ENCODE measurements at regions not wholly inside any gene's neighbourhood (a gene's known extent, or its start where the extent isn't known, plus 50 kb on each side); places are given as distances from the start of the nearest gene placed in this dataset.

DNA sequence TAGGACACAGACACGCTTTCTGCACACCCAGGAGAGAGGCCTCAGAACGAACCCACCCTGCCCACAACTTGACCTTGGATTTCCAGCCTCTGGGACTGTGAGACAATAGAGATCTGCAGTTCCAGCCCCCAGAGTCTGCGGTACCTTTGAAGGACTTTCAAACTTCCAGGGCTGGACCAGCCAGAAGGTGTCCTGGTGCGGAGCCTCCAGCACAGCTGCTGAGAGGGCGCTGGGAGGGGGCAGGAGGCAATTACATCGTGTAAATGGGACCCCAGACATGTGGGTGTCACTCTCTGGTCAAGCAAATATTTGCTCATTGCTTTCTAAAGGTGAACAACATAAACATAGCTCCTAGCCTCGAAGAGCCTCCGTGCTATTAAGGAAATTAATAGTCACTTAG, 58.7 kb upstream of the ACTRT2 start:
- H3K27me3 ChIP-seq (ENCODE audit: control insufficient read depth, insufficient read depth, low read length) = no peaks in the 10 kb centered on the region
- H3K36me3 ChIP-seq (ENCODE audit: control insufficient read depth, insufficient read depth, low read length) = no peaks in the 10 kb centered on the region
- DNase-seq (ENCODE audit: low read depth) = no peak
- no peak overlapping the region for H3K4me3 ChIP-seq (ENCODE audit: low read depth, low read length)
- no peak for TF ChIP-seq CTCF (IDR thresholded peaks at IDR 0.05; ENCODE audit: insufficient read depth, low read length, poor library complexity, severe bottlenecking)

DNA sequence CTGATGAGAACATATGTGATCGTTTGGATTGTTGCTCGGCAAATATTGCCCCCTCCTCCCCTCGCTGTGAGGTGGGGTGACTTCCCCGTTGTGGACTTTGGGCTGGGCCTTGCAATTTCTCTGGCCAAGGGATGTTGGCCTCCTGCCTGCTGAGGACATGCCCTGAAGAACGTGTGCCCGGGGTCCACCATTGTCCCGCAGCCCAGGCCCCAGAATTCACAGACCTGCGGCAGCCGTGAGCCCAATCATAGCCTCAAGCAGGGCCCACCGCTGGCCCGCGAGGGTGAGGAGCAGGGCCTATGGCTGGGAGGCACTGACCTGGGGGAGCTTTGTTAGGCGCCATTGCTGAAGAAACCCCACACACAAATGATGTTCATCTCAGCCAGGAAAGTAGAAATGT, 58.3 kb upstream of the ACTRT2 start:
- no peak for TF ChIP-seq CTCF (IDR thresholded peaks at IDR 0.05; ENCODE audit: insufficient read depth, low read length, poor library complexity, severe bottlenecking)
- Histone ChIP-seq H3K36me3 (ENCODE audit: control insufficient read depth, insufficient read depth, low read length) (no peaks in the 10 kb centered on the region), H3K4me3 (ENCODE audit: low read depth, low read length) (no peak overlapping the region), H3K27me3 (ENCODE audit: control insufficient read depth, insufficient read depth, low read length) (no peaks in the 10 kb centered on the region)
- DNase-seq (ENCODE audit: low read depth) = no peak

DNA sequence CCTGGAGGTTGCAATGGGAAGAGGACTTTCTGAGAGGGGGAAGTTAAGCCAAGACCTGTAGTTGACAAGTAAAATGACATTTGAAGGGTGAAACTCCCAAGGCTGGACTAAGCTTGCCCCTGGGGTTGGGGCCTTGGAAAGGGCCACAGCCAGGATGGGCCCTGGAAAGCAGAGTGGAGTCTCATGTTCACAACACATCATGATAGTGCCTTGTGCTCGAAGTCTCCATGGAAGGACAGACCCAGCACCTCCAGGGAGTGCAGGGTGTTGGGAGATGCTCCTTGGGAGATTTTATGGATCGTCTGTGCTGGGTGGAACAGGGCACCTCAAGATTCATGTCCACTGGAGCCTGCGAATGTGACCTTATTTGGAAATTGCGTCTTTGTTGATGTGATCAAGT, 55.6 kb upstream of the ACTRT2 start:
- TF ChIP-seq CTCF (IDR thresholded peaks at IDR 0.05; ENCODE audit: insufficient read depth, low read length, poor library complexity, severe bottlenecking) = no peak
- H3K36me3 ChIP-seq (ENCODE audit: control insufficient read depth, insufficient read depth, low read length) = no peaks in the 10 kb centered on the region
- no peak for DNase-seq (ENCODE audit: low read depth)
- H3K4me3 ChIP-seq (ENCODE audit: low read depth, low read length) = no peak overlapping the region
- H3K27me3 ChIP-seq (ENCODE audit: control insufficient read depth, insufficient read depth, low read length) = no peaks in the 10 kb centered on the region

DNA sequence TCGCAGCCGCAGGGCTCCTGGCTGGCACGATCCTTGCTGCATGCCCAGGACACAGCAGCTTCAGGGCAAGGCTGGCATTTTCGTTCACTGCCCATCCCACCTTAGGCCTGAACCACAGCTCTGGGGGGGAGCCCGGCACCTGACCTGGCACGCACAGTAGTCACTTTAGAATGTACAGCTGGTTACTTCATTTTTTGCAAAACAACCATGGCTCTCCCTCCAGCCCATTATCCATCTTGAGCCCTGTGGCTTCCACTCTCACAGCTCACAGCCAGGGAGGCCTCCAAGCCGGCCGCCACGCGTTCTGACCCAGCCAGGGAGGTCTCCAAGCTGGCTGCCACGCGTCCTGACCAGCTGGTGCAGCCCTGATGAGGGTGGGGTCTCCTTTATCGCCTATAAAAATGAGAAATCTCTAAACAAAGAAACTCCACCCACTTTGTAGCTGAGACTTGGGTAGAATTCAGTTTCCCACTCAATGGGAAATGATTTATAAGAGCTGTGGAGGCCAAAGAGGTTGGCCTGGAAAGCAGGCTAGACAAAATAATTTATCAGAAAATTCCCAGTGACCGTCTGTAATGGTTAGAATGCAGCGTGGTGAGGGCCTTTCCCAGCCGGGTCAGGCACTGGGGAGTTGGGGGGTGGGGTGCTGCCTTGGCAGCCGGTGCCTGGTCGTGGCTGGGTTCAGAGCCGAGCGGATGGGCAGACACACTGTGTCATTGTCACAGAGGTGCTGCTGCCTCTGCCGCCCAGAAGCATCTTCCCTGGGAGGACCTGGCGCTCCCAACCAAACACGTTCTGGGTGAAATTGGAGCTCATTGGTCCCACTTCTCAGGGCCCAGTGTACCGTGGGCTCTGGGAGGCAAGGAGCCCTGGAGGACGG, 54.6 kb upstream of the ACTRT2 start:
- no peak overlapping the region for H3K4me3 ChIP-seq (ENCODE audit: low read depth, low read length)
- H3K36me3 ChIP-seq (ENCODE audit: control insufficient read depth, insufficient read depth, low read length) = no peaks in the 10 kb centered on the region
- TF ChIP-seq CTCF (IDR thresholded peaks at IDR 0.05; ENCODE audit: insufficient read depth, low read length, poor library complexity, severe bottlenecking) = no peak
- no peak for DNase-seq (ENCODE audit: low read depth)
- no peaks in the 10 kb centered on the region for H3K27me3 ChIP-seq (ENCODE audit: control insufficient read depth, insufficient read depth, low read length)

GRCh38 chr1:2967329-2967725, 53.9 kb upstream of the ACTRT2 start:
- no peak for TF ChIP-seq CTCF (IDR thresholded peaks at IDR 0.05; ENCODE audit: insufficient read depth, low read length, poor library complexity, severe bottlenecking)
- no peaks in the 10 kb centered on the region for H3K27me3 ChIP-seq (ENCODE audit: control insufficient read depth, insufficient read depth, low read length)

DNA sequence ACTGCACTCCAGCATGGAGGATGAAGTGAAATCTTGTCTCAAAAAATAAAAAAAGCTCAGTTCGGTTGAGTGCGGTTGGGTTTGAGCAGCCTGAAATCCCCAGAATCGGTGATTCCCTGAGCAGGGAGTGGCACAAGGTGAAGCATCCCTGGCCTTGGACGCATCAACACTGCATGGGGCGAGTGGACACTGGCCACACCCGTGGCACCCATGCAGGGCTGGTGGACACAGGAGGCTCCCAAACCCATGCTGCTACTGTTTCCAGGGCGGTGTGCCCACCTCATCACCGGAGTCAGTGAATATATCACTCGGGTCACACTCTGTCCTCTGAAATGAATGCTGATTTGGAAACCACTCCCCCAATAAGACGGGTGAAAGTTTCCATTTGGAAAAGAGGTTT, 53.4 kb upstream of the ACTRT2 start:
- H3K4me3 ChIP-seq (ENCODE audit: low read depth, low read length) = no peak overlapping the region
- no peak for TF ChIP-seq CTCF (IDR thresholded peaks at IDR 0.05; ENCODE audit: insufficient read depth, low read length, poor library complexity, severe bottlenecking)
- H3K36me3 ChIP-seq (ENCODE audit: control insufficient read depth, insufficient read depth, low read length) = no peaks in the 10 kb centered on the region
- no peak for DNase-seq (ENCODE audit: low read depth)
- H3K27me3 ChIP-seq (ENCODE audit: control insufficient read depth, insufficient read depth, low read length) = no peaks in the 10 kb centered on the region

More at GRCh38 chr1:2967329-2967725, 53.9 kb upstream of the ACTRT2 start:
- Histone ChIP-seq H3K4me3 (ENCODE audit: low read depth, low read length) (no peak overlapping the region), H3K36me3 (ENCODE audit: control insufficient read depth, insufficient read depth, low read length) (no peaks in the 10 kb centered on the region)
- no peak for DNase-seq (ENCODE audit: low read depth)

All from kidney epithelial cell (primary cell).